HG02884 (cell line): ENCODE measurements at regions not wholly inside any gene's neighbourhood (a gene's known extent, or its start where the extent isn't known, plus 50 kb on each side); places are given as distances from the start of the nearest gene placed in this dataset.

ENCODE experiments used
- ATAC-seq: cut with Tn5 transposase; IDR thresholded peaks from one replicate; pipeline ENCODE4 v1.9.1; 2021; ENCODE audit warnings: mild to moderate bottlenecking, moderate library complexity; ENCODE audit not compliant: unreplicated experiment

- ATAC-seq: no peak
Observed at GRCh38 chr12:67829896-67830295, 159.4 kb upstream of the IFNG-AS1 start.

- ATAC-seq: no peak
Observed at GRCh38 chr12:67832155-67832554, 157.1 kb upstream of the IFNG-AS1 start.

- ATAC-seq: no peak
Observed at GRCh38 chr12:67833602-67834001, 155.6 kb upstream of the IFNG-AS1 start.

GRCh38 chr12:67837876-67838275 lies 151.4 kb upstream of the IFNG-AS1 start:
- no peak for ATAC-seq

- ATAC-seq: no peak
Observed at GRCh38 chr12:67842124-67842523, 147.1 kb upstream of the IFNG-AS1 start.

GRCh38 chr12:67843257-67843656 lies 146.0 kb upstream of the IFNG-AS1 start:
- no peak for ATAC-seq

GRCh38 chr12:67852701-67853100 lies 136.5 kb upstream of the IFNG-AS1 start:
- ATAC-seq: no peak

- no peak for ATAC-seq
Observed at GRCh38 chr12:67853204-67853603, 136.0 kb upstream of the IFNG-AS1 start.

- ATAC-seq: no peak
Observed at GRCh38 chr12:67854351-67854750, 134.9 kb upstream of the IFNG-AS1 start.

GRCh38 chr12:67855103-67855502 lies 134.1 kb upstream of the IFNG-AS1 start:
- no peak for ATAC-seq

- no peak for ATAC-seq
Observed at GRCh38 chr12:67871231-67871630, 118.0 kb upstream of the IFNG-AS1 start.

GRCh38 chr12:67873355-67873754 lies 115.9 kb upstream of the IFNG-AS1 start:
- no peak for ATAC-seq

- ATAC-seq: no peak
Observed at GRCh38 chr12:67876305-67876915, 112.8 kb upstream of the IFNG-AS1 start.

GRCh38 chr12:67877727-67878126 lies 111.5 kb upstream of the IFNG-AS1 start:
- ATAC-seq: no peak

GRCh38 chr12:67879937-67880336 lies 109.3 kb upstream of the IFNG-AS1 start:
- no peak for ATAC-seq

GRCh38 chr12:67881565-67881964 lies 107.7 kb upstream of the IFNG-AS1 start:
- ATAC-seq: no peak

- no peak for ATAC-seq
Observed at GRCh38 chr12:67884596-67884995, 104.7 kb upstream of the IFNG-AS1 start.

GRCh38 chr12:67885375-67886169 lies 103.7 kb upstream of the IFNG-AS1 start:
- no peak for ATAC-seq

GRCh38 chr12:67887065-67887464 lies 102.2 kb upstream of the IFNG-AS1 start:
- no peak for ATAC-seq

- ATAC-seq: no peak
Observed at GRCh38 chr12:67889931-67890330, 99.3 kb upstream of the IFNG-AS1 start.

- ATAC-seq: no peak
Observed at GRCh38 chr12:67890726-67891258, 98.5 kb upstream of the IFNG-AS1 start.

- no peak for ATAC-seq
Observed at GRCh38 chr12:67891596-67891995, 97.7 kb upstream of the IFNG-AS1 start.
